GM19395 (cell line): ENCODE measurements at regions not wholly inside any gene's neighbourhood (a gene's known extent, or its start where the extent isn't known, plus 50 kb on each side); places are given as distances from the start of the nearest gene placed in this dataset.

Source experiments
- ATAC-seq: cut with Tn5 transposase; IDR thresholded peaks from one replicate; pipeline ENCODE4 v1.9.1; 2021; ENCODE audit warnings: mild to moderate bottlenecking, moderate library complexity; ENCODE audit not compliant: unreplicated experiment

- no peak for ATAC-seq
Measured at GRCh38 chr7:47191316-47191715, 390.6 kb downstream of the TNS3 start.

- ATAC-seq: no peak
Measured at GRCh38 chr7:47190462-47190861, 391.4 kb downstream of the TNS3 start.

GRCh38 chr7:47188653-47189315 is 393.1 kb downstream of the TNS3 start:
- ATAC-seq: no peak

DNA sequence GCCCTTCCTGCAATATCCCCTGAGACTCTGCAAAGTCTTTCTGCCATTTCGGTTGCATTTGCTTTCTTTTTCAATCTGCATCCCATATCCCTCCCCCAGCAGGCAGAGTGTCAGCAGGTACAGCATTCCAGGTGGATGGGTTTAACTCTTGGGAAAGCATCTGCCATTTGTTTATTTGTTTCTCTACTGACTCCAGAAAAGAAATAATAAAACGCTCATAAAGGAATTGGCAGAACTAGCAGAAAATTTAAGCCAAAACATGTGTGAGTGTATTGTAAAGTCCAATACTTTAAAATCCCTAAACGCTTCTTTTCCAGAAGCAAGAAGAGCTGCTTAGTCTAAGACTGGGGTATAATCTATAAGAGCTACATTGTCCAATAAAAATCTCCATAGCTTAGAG is 393.8 kb downstream of the TNS3 start:
- ATAC-seq: no peak

DNA sequence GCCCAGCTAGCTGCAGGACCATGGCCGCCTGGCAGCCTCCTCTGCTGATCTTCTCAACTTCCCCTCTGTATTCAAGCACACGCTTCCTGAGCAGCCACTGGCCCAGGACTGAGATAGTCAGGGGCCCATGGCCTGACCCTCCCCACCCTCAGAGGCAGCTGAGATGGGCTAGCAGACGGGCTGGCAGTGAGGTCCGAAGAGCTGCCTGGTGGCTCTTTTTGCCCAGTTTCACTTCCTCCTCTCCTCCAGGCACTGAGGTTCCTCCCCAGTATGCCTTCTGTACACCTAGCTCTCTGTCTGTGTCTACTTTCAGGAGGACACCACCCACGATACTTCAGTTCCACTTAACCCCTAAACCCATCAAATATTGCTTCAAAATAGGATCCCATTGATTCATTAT is 395.6 kb downstream of the TNS3 start:
- peak; percentile 94 for ATAC-seq

GRCh38 chr7:47185839-47186238 is 396.1 kb downstream of the TNS3 start:
- no peak for ATAC-seq

GRCh38 chr7:47185170-47185569 is 396.7 kb downstream of the TNS3 start:
- no peak for ATAC-seq

- no peak for ATAC-seq
Measured at GRCh38 chr7:47183862-47184590, 397.9 kb downstream of the TNS3 start.

GRCh38 chr7:47181746-47182361 is 400.1 kb downstream of the TNS3 start:
- ATAC-seq: no peak

DNA sequence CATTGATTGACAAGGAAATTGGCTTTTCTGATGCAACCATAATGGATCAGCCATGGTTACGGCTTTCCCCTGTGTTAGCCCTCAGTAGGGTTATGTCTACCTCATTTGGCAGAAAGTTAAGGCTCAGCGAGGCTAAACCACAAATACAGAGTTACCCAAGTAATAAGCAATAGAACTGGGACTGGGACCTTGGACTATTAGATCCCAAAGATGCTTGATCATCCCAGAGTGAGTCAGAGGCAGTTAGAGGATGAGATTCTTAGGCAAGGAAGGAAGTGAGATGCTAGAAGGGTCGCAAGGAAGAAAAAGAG is 401.4 kb downstream of the TNS3 start:
- ATAC-seq: no peak

DNA sequence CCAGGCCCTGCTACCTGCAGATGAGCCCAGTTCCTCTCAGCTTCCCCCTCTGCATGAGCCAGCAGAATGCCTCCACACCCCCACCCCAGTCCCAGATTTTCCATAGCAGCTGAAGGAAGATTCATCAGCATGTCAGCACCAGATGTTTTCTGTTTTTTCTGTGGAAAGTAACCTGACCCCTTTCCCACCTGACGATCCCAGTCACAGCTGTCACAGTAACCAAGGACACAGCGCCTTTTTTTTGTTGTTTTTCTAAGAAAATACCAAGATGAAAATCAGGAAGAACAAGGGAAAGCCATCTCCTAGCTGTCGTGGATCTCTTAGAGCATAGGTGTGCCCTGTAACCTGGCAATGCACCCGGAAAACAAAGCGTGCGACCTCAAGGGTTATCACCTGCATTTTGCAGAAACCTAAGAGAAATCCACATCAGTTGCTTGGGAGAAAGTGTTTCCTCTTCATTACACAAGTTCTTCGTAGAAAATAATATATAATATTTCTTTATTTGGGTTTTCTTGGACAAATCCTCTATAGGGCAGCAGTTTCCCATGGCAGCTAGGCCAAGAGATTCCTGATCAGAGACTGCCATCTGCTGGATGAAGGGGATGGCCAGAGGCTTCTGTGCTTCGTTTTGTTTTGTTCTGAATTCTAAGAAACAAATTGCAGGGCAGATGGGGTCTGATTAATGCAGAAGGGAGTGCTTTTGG is 401.9 kb downstream of the TNS3 start:
- no peak for ATAC-seq

DNA sequence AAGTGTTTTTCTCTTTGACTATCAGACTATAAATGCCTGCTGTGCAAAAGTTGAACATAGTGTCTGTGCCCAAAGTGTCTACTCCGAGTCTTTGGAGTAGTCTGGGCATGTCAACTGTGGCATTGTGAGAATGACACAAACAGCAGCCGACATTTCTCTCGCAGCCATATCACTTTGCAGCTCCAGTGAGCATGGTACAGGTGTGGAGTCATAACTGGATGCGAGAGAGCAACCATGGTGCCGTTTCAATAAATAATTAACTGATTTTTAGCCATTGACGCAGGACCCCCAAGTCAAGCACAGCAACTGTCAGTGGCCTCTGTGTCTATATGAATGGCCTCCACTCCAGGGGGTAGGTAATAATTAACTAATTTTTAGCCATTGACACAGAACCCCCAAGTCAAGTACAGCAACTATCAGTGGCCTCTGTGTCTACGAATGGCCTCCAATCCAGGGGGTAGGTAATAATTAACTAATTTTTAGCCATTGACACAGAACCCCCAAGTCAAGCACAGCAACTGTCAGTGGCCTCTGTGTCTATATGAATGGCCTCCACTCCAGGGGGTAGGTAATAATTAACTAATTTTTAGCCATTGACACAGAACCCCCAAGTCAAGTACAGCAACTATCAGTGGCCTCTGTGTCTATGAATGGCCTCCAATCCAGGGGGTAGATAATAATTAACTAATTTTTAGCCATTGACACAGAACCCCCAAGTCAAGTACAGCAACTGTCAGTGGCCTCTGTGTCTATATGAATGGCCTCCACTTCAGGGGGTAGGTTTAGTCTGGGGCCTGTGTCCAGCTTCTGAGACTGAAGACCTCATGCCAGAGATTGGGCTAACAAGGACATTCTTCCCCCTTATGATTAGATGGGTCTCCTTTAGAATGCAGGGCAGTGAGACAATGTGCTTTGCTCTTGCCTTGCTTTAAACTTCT is 409.0 kb downstream of the TNS3 start:
- peak; percentile 96 for ATAC-seq

DNA sequence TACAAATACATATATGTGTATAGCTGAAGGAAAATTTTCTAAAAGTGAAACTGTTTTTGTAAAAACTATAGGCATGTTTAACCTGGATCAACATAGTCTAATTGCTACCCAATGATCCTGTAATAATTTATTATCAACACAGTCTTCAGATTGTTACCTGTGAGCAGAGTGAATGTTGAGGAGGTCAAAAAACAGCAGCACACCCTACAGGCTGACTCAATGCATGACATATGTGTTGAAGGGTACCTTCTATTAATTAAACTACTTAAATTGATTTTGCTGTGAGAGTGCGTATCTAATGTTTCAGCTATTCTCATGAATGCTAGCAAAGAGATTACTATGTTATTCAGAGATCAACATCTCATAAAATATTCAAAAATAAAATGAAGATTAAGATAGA is 411.4 kb downstream of the TNS3 start:
- ATAC-seq: no peak

- ATAC-seq: no peak
Measured at GRCh38 chr7:47154791-47155190, 427.1 kb downstream of the TNS3 start.

- ATAC-seq: no peak
Measured at GRCh38 chr7:47153576-47153975, 428.3 kb downstream of the TNS3 start.

GRCh38 chr7:47153058-47153457 is 428.9 kb downstream of the TNS3 start:
- ATAC-seq: no peak

DNA sequence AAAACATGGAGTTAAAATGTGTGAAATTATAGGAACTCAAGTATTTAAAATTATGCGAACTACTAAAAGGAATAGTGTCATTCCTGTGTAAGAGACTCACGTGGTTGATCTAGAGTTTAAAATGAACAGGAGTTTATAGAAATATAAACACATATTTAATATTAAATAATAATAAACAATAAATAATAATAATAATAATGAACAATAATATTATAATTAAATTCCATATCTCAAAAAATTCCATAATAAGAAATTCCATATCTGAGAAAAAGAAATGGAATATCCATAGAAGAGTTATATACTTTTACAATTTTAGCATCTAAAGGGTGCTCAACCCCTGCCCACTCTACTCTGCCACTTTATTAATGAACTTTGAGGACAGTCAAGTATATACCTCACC is 429.6 kb downstream of the TNS3 start:
- ATAC-seq: no peak

GRCh38 chr7:47150497-47151260 is 431.2 kb downstream of the TNS3 start:
- ATAC-seq: no peak

- ATAC-seq: no peak
Measured at GRCh38 chr7:47149971-47150370, 431.9 kb downstream of the TNS3 start.
